ENCODE measurements at regions not wholly inside any gene's neighbourhood (a gene's known extent, or its start where the extent isn't known, plus 50 kb on each side); places are given as distances from the start of the nearest gene placed in this dataset.
"Not testable (repeated sequence)": the region's sequence is repeated elsewhere in the genome, so short reads cannot be mapped to it uniquely, and the experiment has no call there.

- H3K27ac ChIP-seq: no peak overlapping the region
- ChIA-PET CTCF (interaction anchor here (0.6 to 0.7 kb wide), 2 partner anchors 12 to 118 kb away, joined by 3 read pairs; no protein-coding TSS in a partner anchor), POLR2A (ENCODE audit: low non-redundant PET) (no interaction called here)
- DNase-seq (ENCODE audit: low spot score): no peak
- TF ChIP-seq CTCF (conservative IDR thresholded peaks at IDR 0.05; ENCODE audit: low read depth): no peak
Observed at GRCh38 chr4:110332483-110332882, 134.1 kb upstream of the ELOVL6 start.

- POLR2A ChIA-PET (ENCODE audit: low non-redundant PET); CTCF ChIA-PET: not testable (repeated sequence)
Observed at GRCh38 chr4:110326426-110326825, 128.0 kb upstream of the ELOVL6 start.

GRCh38 chr4:110310795-110311194 lies 112.4 kb upstream of the ELOVL6 start:
- ChIA-PET POLR2A (ENCODE audit: low non-redundant PET) (no interaction called here), CTCF (interaction anchor here (0.6 kb wide), 1 partner anchor 299 kb away, joined by 6 read pairs; no protein-coding TSS in a partner anchor)
- TF ChIP-seq CTCF (conservative IDR thresholded peaks at IDR 0.05; ENCODE audit: low read depth): no peak
- no peak for DNase-seq (ENCODE audit: low spot score)
- no peak overlapping the region for H3K27ac ChIP-seq

More at GRCh38 chr4:110326426-110326825, 128.0 kb upstream of the ELOVL6 start:
- H3K27ac ChIP-seq; DNase-seq (ENCODE audit: low spot score): not testable (repeated sequence)

- no peak for TF ChIP-seq CTCF (conservative IDR thresholded peaks at IDR 0.05; ENCODE audit: low read depth)
- ChIA-PET POLR2A (ENCODE audit: low non-redundant PET) (no interaction called here), CTCF (interaction anchor here (0.6 kb wide), 1 partner anchor 299 kb away, joined by 3 read pairs; no protein-coding TSS in a partner anchor)
- no peak overlapping the region for H3K27ac ChIP-seq
- no peak for DNase-seq (ENCODE audit: low spot score)
Observed at GRCh38 chr4:110309675-110310074, 111.3 kb upstream of the ELOVL6 start.

GRCh38 chr4:110306303-110306702 lies 107.9 kb upstream of the ELOVL6 start:
- ChIA-PET POLR2A (ENCODE audit: low non-redundant PET) (no interaction called here), CTCF (interaction anchor here (0.8 to 1.2 kb wide), 2 partner anchors 9 to 210 kb away, joined by 4 read pairs; no protein-coding TSS in a partner anchor)
- no peak overlapping the region for H3K27ac ChIP-seq
- no peak for TF ChIP-seq CTCF (conservative IDR thresholded peaks at IDR 0.05; ENCODE audit: low read depth)
- DNase-seq (ENCODE audit: low spot score): no peak

GRCh38 chr4:110305455-110305854 lies 107.0 kb upstream of the ELOVL6 start:
- TF ChIP-seq CTCF (conservative IDR thresholded peaks at IDR 0.05; ENCODE audit: low read depth): no peak
- CTCF ChIA-PET: no interaction called here
- DNase-seq (ENCODE audit: low spot score): no peak
- POLR2A ChIA-PET (ENCODE audit: low non-redundant PET): no interaction called here
- H3K27ac ChIP-seq: no peak overlapping the region

- ChIA-PET CTCF (no interaction called here), POLR2A (ENCODE audit: low non-redundant PET) (no interaction called here)
- DNase-seq (ENCODE audit: low spot score): no peak
- no peak for TF ChIP-seq CTCF (conservative IDR thresholded peaks at IDR 0.05; ENCODE audit: low read depth)
- H3K27ac ChIP-seq: no peak overlapping the region
Observed at GRCh38 chr4:110296892-110297291, 98.5 kb upstream of the ELOVL6 start.

Measured in RWPE1 (cell line).